GM12874 (cell line): ENCODE measurements at regions not wholly inside any gene's neighbourhood (a gene's known extent, or its start where the extent isn't known, plus 50 kb on each side); places are given as distances from the start of the nearest gene placed in this dataset.

ENCODE experiments used
- CTCF ChIP-seq: IDR thresholded peaks from 2 replicates; pipeline ENCODE4 v1.5.1; 2011; ENCODE audit warnings: low read depth, mild to moderate bottlenecking, control low read depth, low read length, moderate library complexity; ENCODE audit not compliant: insufficient read depth

GRCh38 chr12:131539381-131539780 is 171.5 kb upstream of the SFSWAP start:
- TF ChIP-seq CTCF, result no peak

- TF ChIP-seq CTCF, result no peak
These were observed 170.7 kb upstream of the SFSWAP start for GRCh38 chr12:131540138-131540623.

GRCh38 chr12:131542351-131542750 is 168.5 kb upstream of the SFSWAP start:
- no peak for TF ChIP-seq CTCF

GRCh38 chr12:131543040-131543439 is 167.8 kb upstream of the SFSWAP start:
- no peak for TF ChIP-seq CTCF

GRCh38 chr12:131547555-131547954 is 163.3 kb upstream of the SFSWAP start:
- TF ChIP-seq CTCF, result no peak

- TF ChIP-seq CTCF, result no peak
These were observed 160.8 kb upstream of the SFSWAP start for GRCh38 chr12:131550121-131550520.

- no peak for TF ChIP-seq CTCF
These were observed 159.0 kb upstream of the SFSWAP start for GRCh38 chr12:131551675-131552491.
